ENCODE measurements at regions not wholly inside any gene's neighbourhood (a gene's known extent, or its start where the extent isn't known, plus 50 kb on each side); places are given as distances from the start of the nearest gene placed in this dataset. TPM values are rescaled to one million over a fixed set of nuclear protein-coding genes. Genes with fewer than 3 reads are reported as not detected.

GRCh38 chr18:64201781-64202180, 52.9 kb upstream of the LINC00305 start:
- no peaks in the 10 kb centered on the region for H3K9me3 ChIP-seq (ENCODE audit: low read depth)
- TF ChIP-seq CTCF (IDR thresholded peaks at IDR 0.05; ENCODE audit: poor library complexity) (no peak), EZH2phosphoT487 (IDR thresholded peaks at IDR 0.05; ENCODE audit: low read depth, severe bottlenecking, unreplicated experiment) (no peak), EZH2 (IDR thresholded peaks at IDR 0.05; ENCODE audit: borderline replicate concordance) (no peak)
- H3K36me3 ChIP-seq (replicated peaks; ENCODE audit: insufficient read depth, low read depth) = no peaks in the 10 kb centered on the region
- no peak overlapping the region for H3K27ac ChIP-seq
- no peaks in the 10 kb centered on the region for H4K20me1 ChIP-seq (ENCODE audit: insufficient read depth, poor library complexity, severe bottlenecking)
- H3K79me2 ChIP-seq = no peaks in the 10 kb centered on the region
- no peak overlapping the region for H3K4me2 ChIP-seq
- H3K9me2 ChIP-seq (replicated peaks; ENCODE audit: insufficient read depth) = no peaks in the 10 kb centered on the region
- WGBS (ENCODE audit: low lambda C conversion rate, missing lambda C conversion rate) = 68% methylated on average over 2 of the region's 2 CpGs
- no peaks in the 10 kb centered on the region for H3K27me3 ChIP-seq
- H3K4me1 ChIP-seq (ENCODE audit: insufficient read depth) = peaks cover 11% of the 10 kb centered on the region
- H3K4me3 ChIP-seq = no peak overlapping the region
- no peak for DNase-seq (ENCODE audit: low spot score)
- H2AFZ ChIP-seq = no peak overlapping the region

- Histone ChIP-seq H3K9me2 (replicated peaks; ENCODE audit: insufficient read depth) (no peaks in the 10 kb centered on the region), H3K79me2 (no peaks in the 10 kb centered on the region), H3K9me3 (ENCODE audit: low read depth) (no peaks in the 10 kb centered on the region), H3K27ac (no peak overlapping the region), H3K4me2 (no peak overlapping the region), H3K36me3 (replicated peaks; ENCODE audit: insufficient read depth, low read depth) (no peaks in the 10 kb centered on the region), H3K4me3 (no peak overlapping the region), H3K27me3 (no peaks in the 10 kb centered on the region), H4K20me1 (ENCODE audit: insufficient read depth, poor library complexity, severe bottlenecking) (no peaks in the 10 kb centered on the region), H3K4me1 (ENCODE audit: insufficient read depth) (peaks cover 11% of the 10 kb centered on the region), H2AFZ (no peak overlapping the region)
- no peak for TF ChIP-seq EZH2phosphoT487 (IDR thresholded peaks at IDR 0.05; ENCODE audit: low read depth, severe bottlenecking, unreplicated experiment)
- TF ChIP-seq EZH2 (IDR thresholded peaks at IDR 0.05; ENCODE audit: borderline replicate concordance) = no peak
- no peak for TF ChIP-seq CTCF (IDR thresholded peaks at IDR 0.05; ENCODE audit: poor library complexity)
- DNase-seq (ENCODE audit: low spot score) = no peak
- WGBS (ENCODE audit: low lambda C conversion rate, missing lambda C conversion rate) = 48% methylated on average over 1 of the region's 1 CpG
These were observed 50.7 kb upstream of the LINC00305 start for GRCh38 chr18:64199581-64199980.

Small RNA genes in the stretch of these regions (small RNA-seq; reads per million reads assigned to genes)
- gene AC027506.1 = not detected

All from hepatocyte (in vitro differentiated cells).